PC-3 (cell line): ENCODE measurements at regions not wholly inside any gene's neighbourhood (a gene's known extent, or its start where the extent isn't known, plus 50 kb on each side); places are given as distances from the start of the nearest gene placed in this dataset.

ENCODE experiments used
- CTCF ChIP-seq: fragments of 300-600 bp; sonication (generic); conservative IDR thresholded peaks from 2 replicates; pipeline ENCODE4 v1.5.1; 2017; ENCODE audit warnings: antibody characterized with exemption, low read depth, mild to moderate bottlenecking, low read length
- EZH2 ChIP-seq: fragments of 300-600 bp; sonication (generic); IDR thresholded peaks from one replicate; pipeline ENCODE4 v1.6.1; 2017; ENCODE audit warnings: antibody characterized with exemption, mild to moderate bottlenecking, low read length; ENCODE audit not compliant: unreplicated experiment
- EZH2phosphoT487 ChIP-seq: fragments of 300-600 bp; sonication (generic); IDR thresholded peaks from 2 replicates; pipeline ENCODE4 v1.6.1; 2018; ENCODE audit warnings: mild to moderate bottlenecking, antibody characterized with exemption, low read length, borderline replicate concordance

- TF ChIP-seq CTCF, result no peak
- TF ChIP-seq EZH2phosphoT487, result no peak
- TF ChIP-seq EZH2, result no peak
Observed at GRCh38 chr12:131644481-131644880, 66.4 kb upstream of the SFSWAP start.
